ENCODE measurements at regions not wholly inside any gene's neighbourhood (a gene's known extent, or its start where the extent isn't known, plus 50 kb on each side); places are given as distances from the start of the nearest gene placed in this dataset.

- no peak for TF ChIP-seq CTCF (conservative IDR thresholded peaks at IDR 0.05; ENCODE audit: low read depth in 2 of 2)
- TF ChIP-seq POLR2AphosphoS5 (IDR thresholded peaks at IDR 0.05; ENCODE audit: low read depth): no peak
- TF ChIP-seq EZH2phosphoT487 (IDR thresholded peaks at IDR 0.05; ENCODE audit: unreplicated experiment): no peak
- no peak for TF ChIP-seq REST (IDR thresholded peaks at IDR 0.05; ENCODE audit: unreplicated experiment)
- no peak for TF ChIP-seq ETS1 (IDR thresholded peaks at IDR 0.05)
- no peak for TF ChIP-seq EZH2 (IDR thresholded peaks at IDR 0.05; ENCODE audit: low read depth, unreplicated experiment)
- TF ChIP-seq NANOG (IDR thresholded peaks at IDR 0.05; ENCODE audit: borderline replicate concordance): no peak
- no peak for TF ChIP-seq JUNB (IDR thresholded peaks at IDR 0.05; ENCODE audit: unreplicated experiment)
- no peak for TF ChIP-seq CREB1 (CRISPR knock-in tag; IDR thresholded peaks at IDR 0.05; ENCODE audit: low read depth)
- TF ChIP-seq, protein P1, sequence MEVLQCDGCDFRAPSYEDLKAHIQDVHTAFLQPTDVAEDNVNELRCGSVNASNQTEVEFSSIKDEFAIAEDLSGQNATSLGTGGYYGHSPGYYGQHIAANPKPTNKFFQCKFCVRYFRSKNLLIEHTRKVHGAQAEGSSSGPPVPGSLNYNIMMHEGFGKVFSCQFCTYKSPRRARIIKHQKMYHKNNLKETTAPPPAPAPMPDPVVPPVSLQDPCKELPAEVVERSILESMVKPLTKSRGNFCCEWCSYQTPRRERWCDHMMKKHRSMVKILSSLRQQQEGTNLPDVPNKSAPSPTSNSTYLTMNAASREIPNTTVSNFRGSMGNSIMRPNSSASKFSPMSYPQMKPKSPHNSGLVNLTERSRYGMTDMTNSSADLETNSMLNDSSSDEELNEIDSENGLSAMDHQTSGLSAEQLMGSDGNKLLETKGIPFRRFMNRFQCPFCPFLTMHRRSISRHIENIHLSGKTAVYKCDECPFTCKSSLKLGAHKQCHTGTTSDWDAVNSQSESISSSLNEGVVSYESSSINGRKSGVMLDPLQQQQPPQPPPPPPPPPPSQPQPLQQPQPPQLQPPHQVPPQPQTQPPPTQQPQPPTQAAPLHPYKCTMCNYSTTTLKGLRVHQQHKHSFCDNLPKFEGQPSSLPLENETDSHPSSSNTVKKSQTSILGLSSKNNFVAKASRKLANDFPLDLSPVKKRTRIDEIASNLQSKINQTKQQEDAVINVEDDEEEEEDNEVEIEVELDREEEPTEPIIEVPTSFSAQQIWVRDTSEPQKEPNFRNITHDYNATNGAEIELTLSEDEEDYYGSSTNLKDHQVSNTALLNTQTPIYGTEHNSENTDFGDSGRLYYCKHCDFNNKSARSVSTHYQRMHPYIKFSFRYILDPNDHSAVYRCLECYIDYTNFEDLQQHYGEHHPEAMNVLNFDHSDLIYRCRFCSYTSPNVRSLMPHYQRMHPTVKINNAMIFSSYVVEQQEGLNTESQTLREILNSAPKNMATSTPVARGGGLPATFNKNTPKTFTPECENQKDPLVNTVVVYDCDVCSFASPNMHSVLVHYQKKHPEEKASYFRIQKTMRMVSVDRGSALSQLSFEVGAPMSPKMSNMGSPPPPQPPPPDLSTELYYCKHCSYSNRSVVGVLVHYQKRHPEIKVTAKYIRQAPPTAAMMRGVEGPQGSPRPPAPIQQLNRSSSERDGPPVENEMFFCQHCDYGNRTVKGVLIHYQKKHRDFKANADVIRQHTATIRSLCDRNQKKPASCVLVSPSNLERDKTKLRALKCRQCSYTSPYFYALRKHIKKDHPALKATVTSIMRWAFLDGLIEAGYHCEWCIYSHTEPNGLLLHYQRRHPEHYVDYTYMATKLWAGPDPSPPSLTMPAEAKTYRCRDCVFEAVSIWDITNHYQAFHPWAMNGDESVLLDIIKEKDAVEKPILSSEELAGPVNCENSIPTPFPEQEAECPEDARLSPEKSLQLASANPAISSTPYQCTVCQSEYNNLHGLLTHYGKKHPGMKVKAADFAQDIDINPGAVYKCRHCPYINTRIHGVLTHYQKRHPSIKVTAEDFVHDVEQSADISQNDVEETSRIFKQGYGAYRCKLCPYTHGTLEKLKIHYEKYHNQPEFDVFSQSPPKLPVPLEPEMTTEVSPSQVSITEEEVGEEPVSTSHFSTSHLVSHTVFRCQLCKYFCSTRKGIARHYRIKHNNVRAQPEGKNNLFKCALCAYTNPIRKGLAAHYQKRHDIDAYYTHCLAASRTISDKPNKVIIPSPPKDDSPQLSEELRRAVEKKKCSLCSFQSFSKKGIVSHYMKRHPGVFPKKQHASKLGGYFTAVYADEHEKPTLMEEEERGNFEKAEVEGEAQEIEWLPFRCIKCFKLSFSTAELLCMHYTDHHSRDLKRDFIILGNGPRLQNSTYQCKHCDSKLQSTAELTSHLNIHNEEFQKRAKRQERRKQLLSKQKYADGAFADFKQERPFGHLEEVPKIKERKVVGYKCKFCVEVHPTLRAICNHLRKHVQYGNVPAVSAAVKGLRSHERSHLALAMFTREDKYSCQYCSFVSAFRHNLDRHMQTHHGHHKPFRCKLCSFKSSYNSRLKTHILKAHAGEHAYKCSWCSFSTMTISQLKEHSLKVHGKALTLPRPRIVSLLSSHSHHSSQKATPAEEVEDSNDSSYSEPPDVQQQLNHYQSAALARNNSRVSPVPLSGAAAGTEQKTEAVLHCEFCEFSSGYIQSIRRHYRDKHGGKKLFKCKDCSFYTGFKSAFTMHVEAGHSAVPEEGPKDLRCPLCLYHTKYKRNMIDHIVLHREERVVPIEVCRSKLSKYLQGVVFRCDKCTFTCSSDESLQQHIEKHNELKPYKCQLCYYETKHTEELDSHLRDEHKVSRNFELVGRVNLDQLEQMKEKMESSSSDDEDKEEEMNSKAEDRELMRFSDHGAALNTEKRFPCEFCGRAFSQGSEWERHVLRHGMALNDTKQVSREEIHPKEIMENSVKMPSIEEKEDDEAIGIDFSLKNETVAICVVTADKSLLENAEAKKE (CRISPR knock-in tag; IDR thresholded peaks at IDR 0.05): no peak
- TF ChIP-seq STAT1 (IDR thresholded peaks at IDR 0.05; ENCODE audit: unreplicated experiment): no peak
- no peak for TF ChIP-seq ZNF114 (CRISPR knock-in tag; IDR thresholded peaks at IDR 0.05)
Observed at GRCh38 chr2:221705185-221705877, 133.2 kb upstream of the EPHA4 start.
